ENCODE measurements at regions not wholly inside any gene's neighbourhood (a gene's known extent, or its start where the extent isn't known, plus 50 kb on each side); places are given as distances from the start of the nearest gene placed in this dataset.

- H3K4me3 Mint-ChIP-seq: no peak overlapping the region
- H3K27me3 Mint-ChIP-seq: peaks cover 4% of the 10 kb centered on the region
- H3K9me3 Mint-ChIP-seq: no peaks in the 10 kb centered on the region
- no peaks in the 10 kb centered on the region for H3K4me1 Mint-ChIP-seq
- H3K36me3 Mint-ChIP-seq: no peaks in the 10 kb centered on the region
- H3K27ac Mint-ChIP-seq: no peak overlapping the region
These were observed 80.3 kb upstream of the CDCA7L start for GRCh38 chr7:22025983-22026382.

GRCh38 chr7:22025075-22025474 is 79.4 kb upstream of the CDCA7L start:
- no peaks in the 10 kb centered on the region for H3K4me1 Mint-ChIP-seq
- H3K27me3 Mint-ChIP-seq: peaks cover 4% of the 10 kb centered on the region
- no peak overlapping the region for H3K4me3 Mint-ChIP-seq
- no peak overlapping the region for H3K27ac Mint-ChIP-seq
- no peaks in the 10 kb centered on the region for H3K9me3 Mint-ChIP-seq
- no peaks in the 10 kb centered on the region for H3K36me3 Mint-ChIP-seq

- Mint-ChIP-seq H3K4me3 (no peak overlapping the region), H3K4me1 (no peaks in the 10 kb centered on the region), H3K36me3 (no peaks in the 10 kb centered on the region), H3K9me3 (no peaks in the 10 kb centered on the region), H3K27ac (no peak overlapping the region), H3K27me3 (peaks cover 2% of the 10 kb centered on the region)
These were observed 74.2 kb upstream of the CDCA7L start for GRCh38 chr7:22019931-22020330.

GRCh38 chr7:22016507-22016906 is 70.8 kb upstream of the CDCA7L start:
- H3K27me3 Mint-ChIP-seq: peaks cover 1% of the 10 kb centered on the region
- no peaks in the 10 kb centered on the region for H3K4me1 Mint-ChIP-seq
- H3K4me3 Mint-ChIP-seq: no peak overlapping the region
- no peaks in the 10 kb centered on the region for H3K36me3 Mint-ChIP-seq
- no peaks in the 10 kb centered on the region for H3K9me3 Mint-ChIP-seq
- no peak overlapping the region for H3K27ac Mint-ChIP-seq

- no peak overlapping the region for H3K4me3 Mint-ChIP-seq
- no peaks in the 10 kb centered on the region for H3K4me1 Mint-ChIP-seq
- peaks cover 1% of the 10 kb centered on the region for H3K27me3 Mint-ChIP-seq
- H3K27ac Mint-ChIP-seq: no peak overlapping the region
- no peaks in the 10 kb centered on the region for H3K36me3 Mint-ChIP-seq
- no peaks in the 10 kb centered on the region for H3K9me3 Mint-ChIP-seq
These were observed 68.0 kb upstream of the CDCA7L start for GRCh38 chr7:22013711-22014110.

GRCh38 chr7:22008683-22009082 is 63.0 kb upstream of the CDCA7L start:
- H3K27me3 Mint-ChIP-seq: peaks cover 4% of the 10 kb centered on the region
- no peaks in the 10 kb centered on the region for H3K9me3 Mint-ChIP-seq
- H3K4me3 Mint-ChIP-seq: no peak overlapping the region
- H3K27ac Mint-ChIP-seq: no peak overlapping the region
- H3K4me1 Mint-ChIP-seq: no peaks in the 10 kb centered on the region
- H3K36me3 Mint-ChIP-seq: no peaks in the 10 kb centered on the region

- Mint-ChIP-seq H3K27me3 (peaks cover 4% of the 10 kb centered on the region), H3K27ac (no peak overlapping the region), H3K4me3 (no peak overlapping the region), H3K9me3 (no peaks in the 10 kb centered on the region), H3K36me3 (no peaks in the 10 kb centered on the region), H3K4me1 (no peaks in the 10 kb centered on the region)
These were observed 62.4 kb upstream of the CDCA7L start for GRCh38 chr7:22008087-22008486.

GRCh38 chr7:22005151-22005550 is 59.5 kb upstream of the CDCA7L start:
- H3K9me3 Mint-ChIP-seq: no peaks in the 10 kb centered on the region
- peaks cover 4% of the 10 kb centered on the region for H3K27me3 Mint-ChIP-seq
- no peak overlapping the region for H3K27ac Mint-ChIP-seq
- H3K4me3 Mint-ChIP-seq: no peak overlapping the region
- H3K36me3 Mint-ChIP-seq: no peaks in the 10 kb centered on the region
- H3K4me1 Mint-ChIP-seq: peaks cover 5% of the 10 kb centered on the region

- no peak overlapping the region for H3K4me3 Mint-ChIP-seq
- peaks cover 5% of the 10 kb centered on the region for H3K4me1 Mint-ChIP-seq
- no peaks in the 10 kb centered on the region for H3K9me3 Mint-ChIP-seq
- no peaks in the 10 kb centered on the region for H3K36me3 Mint-ChIP-seq
- H3K27ac Mint-ChIP-seq: no peak overlapping the region
- H3K27me3 Mint-ChIP-seq: peaks cover 3% of the 10 kb centered on the region
These were observed 57.0 kb upstream of the CDCA7L start for GRCh38 chr7:22002726-22003125.

GRCh38 chr7:22001345-22002004 is 55.8 kb upstream of the CDCA7L start:
- Mint-ChIP-seq H3K36me3 (no peaks in the 10 kb centered on the region), H3K27ac (no peak overlapping the region), H3K4me1 (peaks cover 5% of the 10 kb centered on the region), H3K4me3 (peak overlapping the region; percentile 72), H3K9me3 (no peaks in the 10 kb centered on the region), H3K27me3 (no peaks in the 10 kb centered on the region)

- Mint-ChIP-seq H3K4me3 (no peak overlapping the region), H3K9me3 (no peaks in the 10 kb centered on the region), H3K4me1 (peaks cover 5% of the 10 kb centered on the region), H3K27ac (no peak overlapping the region), H3K36me3 (no peaks in the 10 kb centered on the region), H3K27me3 (no peaks in the 10 kb centered on the region)
These were observed 54.2 kb upstream of the CDCA7L start for GRCh38 chr7:21999896-22000295.

- no peak overlapping the region for H3K27ac Mint-ChIP-seq
- no peaks in the 10 kb centered on the region for H3K9me3 Mint-ChIP-seq
- H3K36me3 Mint-ChIP-seq: no peaks in the 10 kb centered on the region
- H3K27me3 Mint-ChIP-seq: no peaks in the 10 kb centered on the region
- peaks cover 5% of the 10 kb centered on the region for H3K4me1 Mint-ChIP-seq
- H3K4me3 Mint-ChIP-seq: no peak overlapping the region
These were observed 50.9 kb upstream of the CDCA7L start for GRCh38 chr7:21996641-21997040.
